NCI-H128 (cell line): ENCODE measurements at regions not wholly inside any gene's neighbourhood (a gene's known extent, or its start where the extent isn't known, plus 50 kb on each side); places are given as distances from the start of the nearest gene placed in this dataset.
A peak's percentile ranks its signal among the peaks of the same experiment; 100 is the strongest.
"Not testable (repeated sequence)": the region's sequence is repeated elsewhere in the genome, so short reads cannot be mapped to it uniquely, and the experiment has no call there.

ENCODE experiments used
- DNase-seq: peaks from one replicate; lab custom pipeline; 2025; ENCODE audit not compliant: unreplicated experiment; lab: John Stamatoyannopoulos, UW

DNA sequence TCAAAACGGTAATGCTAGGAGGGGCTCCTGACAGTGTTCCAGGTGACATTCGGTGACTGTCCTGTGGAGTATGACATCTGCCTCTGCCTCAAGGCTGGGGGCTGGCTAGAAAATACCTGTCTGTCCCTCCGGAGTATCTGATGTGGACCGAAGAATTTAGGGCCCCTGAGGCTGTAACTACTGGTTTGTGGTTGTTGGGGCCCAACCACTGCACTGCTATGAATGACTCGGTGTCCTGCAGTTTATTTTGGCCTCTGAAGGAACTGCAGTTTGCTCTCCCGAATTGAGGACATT lies 198.9 kb upstream of the CAND1 start:
- DNase-seq = no peak

DNA sequence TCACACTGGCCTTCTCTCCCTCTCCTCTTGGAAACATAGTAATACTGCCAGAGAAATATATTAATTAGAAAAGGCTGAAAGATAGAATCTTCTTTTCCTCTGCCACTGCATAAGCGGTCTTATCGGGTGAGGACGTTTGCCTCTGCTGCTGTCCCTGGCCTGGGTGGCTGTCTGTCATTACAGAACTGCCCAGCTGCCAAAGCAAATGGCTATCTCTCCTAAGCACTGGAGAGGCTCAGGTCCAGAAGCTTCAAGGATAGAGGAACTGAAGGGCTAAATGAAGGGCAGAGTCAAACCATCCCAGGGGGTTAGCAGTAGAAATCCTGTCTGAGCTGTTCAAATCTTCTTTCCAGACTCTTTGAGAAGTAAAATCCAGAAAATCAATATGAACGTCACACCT lies 198.6 kb upstream of the CAND1 start:
- no peak for DNase-seq

DNA sequence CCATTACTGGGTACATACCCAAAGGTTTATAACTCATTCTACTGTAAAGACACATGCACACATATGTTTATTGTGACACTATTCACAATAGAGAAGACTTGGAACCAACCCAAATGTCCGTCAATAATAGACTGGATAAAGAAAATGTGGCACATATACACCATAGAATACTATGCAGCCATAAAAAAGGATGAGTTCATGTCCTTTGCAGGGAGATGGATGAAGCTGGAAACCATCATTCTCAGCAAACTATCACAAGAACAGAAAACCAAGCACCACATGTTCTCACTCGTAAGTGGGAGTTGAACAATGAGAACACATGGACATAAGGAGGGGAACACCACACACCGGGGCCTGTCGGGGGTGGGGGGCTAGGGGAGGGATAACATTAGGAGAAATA lies 196.9 kb upstream of the CAND1 start:
- DNase-seq = not testable (repeated sequence)

DNA sequence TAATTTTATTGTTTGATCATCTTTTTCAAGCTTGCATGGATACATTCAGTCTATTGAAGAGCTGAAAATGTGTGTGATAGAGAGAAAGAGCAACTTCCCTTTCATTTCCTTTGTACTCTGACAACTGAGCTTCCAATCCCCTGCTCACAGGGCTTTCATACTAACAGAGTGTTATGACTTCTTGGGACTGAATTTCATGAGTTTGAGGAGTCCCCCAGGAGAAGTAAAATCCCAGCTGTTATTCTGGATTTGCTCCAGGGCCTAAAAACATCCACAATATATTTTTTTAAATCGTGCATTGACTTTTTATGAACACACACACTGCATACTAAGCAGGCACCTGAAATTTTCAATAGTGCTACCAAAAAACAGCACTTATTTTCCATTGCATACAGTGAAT lies 195.8 kb upstream of the CAND1 start:
- no peak for DNase-seq

DNA sequence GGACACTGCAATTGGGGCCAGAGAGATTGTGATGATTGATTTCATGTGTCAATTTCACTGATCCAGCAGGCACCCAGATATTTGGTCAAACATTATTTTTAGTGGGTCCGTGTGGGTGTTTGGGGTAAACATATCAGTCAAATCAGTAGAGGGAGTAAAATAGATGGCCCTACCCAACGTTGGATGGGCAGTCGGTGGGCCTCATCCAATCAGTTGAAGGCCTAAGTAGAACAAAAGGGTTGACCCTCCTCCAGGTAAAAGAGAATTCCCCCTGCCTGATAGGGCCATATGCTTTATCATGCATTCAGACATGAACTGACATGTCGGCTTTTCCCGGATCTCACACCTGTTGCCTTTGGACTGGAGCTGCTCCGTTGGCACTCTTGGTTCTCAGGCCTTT lies 195.1 kb upstream of the CAND1 start:
- no peak for DNase-seq

DNA sequence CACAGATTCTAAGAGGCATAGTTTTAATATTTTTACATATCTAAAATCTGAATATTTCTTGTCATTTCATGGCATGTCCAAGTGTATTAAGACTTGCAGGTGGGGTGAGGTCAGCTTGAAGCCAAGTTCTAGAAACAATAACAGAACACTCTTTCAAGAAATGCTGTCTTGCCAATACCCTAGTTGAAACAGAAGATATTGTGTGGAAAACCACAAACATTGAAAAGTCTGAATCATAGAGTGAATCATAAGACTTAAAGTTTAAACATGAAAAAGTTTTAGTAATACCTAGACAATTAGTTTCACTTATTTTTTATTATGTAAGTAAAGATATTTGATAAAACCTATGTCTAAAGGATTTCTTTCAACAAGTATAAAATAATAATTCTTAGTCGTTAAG lies 191.5 kb upstream of the CAND1 start:
- DNase-seq = no peak

DNA sequence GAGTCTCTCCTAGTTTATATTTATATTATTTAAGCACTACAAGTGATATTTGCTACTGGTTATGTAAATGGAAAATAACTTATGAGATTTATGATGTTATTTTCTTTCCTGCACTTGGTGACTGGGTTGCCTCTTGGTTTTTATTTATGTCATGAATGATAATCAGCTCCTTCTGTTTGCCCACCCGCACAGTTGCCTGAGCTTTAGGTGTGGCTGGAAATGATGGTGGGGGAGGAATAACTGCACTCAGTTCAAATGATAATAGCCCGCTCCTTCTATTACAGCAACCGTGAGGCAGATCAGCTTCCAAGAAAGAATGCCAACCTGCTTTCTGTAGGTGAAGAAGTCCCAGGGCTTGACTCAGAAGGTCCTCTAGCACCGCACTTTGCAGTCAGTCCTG lies 190.2 kb upstream of the CAND1 start:
- DNase-seq = no peak

DNA sequence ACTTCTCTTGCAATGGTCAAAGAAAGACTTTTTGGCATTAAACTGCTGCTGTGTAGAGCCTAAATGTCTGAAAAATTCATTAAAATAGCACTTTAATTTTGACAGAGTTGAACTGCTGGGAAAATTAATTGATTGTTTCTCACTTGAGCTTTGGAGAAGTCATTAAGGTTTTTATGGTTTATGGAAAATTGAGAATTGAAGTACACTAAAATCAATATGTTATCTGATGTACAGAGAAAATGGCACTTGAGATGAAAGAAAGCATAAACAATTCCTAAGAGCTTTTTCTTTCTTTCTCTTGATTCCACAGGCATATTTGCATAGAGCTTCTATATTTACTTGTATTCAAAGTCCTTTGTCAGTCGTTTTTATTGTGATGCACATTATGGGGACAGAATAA lies 188.5 kb upstream of the CAND1 start:
- DNase-seq = peak; percentile 74

DNA sequence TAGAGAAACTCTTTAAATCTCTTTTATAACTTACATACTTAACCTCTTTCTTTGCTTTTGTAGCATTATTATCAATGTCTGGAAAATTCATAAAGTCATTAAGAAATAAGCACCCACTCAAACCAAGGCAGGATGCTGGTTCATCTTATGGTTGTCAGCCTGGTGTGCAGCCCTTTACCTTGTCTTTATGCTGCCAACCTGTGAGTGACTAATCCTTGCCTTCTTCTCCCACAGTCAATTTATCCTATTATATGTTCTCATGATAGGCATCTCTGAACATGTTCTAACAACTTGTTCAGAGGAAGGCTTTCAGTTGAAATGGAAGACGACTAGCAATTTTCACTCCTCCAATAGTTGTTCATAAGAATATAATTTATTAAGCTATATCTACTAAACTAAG lies 186.9 kb upstream of the CAND1 start:
- no peak for DNase-seq

DNA sequence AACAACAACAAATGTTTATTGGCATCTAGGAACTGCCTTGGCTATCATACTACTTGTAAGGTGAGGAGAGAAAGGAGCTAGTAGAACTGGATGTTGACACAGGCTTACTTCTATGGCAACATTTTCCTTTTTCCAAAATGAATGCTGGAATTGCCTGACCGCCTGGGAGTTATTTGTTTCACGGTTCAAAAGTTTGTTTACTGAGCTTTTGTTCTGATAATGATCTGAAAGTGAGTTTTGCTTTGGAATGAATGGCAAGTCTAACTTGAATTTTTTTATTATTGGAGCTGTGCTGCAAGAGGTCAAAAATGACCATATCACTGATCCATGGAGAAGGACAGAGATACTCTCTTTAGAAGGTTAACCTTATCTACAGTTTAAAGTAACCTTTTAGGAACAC lies 183.5 kb upstream of the CAND1 start:
- DNase-seq = no peak

DNA sequence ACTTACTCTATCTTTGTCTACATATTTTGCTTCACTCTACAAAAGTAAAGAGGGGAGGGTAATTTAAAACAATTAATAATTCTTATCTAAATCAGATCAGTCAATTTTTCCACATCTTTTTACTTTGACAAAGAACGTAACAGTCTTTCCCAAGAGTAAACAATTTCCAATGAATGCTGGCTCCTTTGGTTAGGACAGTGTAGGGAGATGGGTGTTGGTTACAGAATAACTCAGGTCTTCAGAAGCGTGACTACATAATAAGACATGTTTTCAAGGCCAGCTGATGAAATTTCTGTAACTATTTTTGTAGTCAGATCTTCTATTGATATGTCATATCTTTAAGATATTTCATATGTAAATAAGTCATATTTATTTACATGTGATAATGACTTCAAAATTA lies 183.0 kb upstream of the CAND1 start:
- DNase-seq = no peak

DNA sequence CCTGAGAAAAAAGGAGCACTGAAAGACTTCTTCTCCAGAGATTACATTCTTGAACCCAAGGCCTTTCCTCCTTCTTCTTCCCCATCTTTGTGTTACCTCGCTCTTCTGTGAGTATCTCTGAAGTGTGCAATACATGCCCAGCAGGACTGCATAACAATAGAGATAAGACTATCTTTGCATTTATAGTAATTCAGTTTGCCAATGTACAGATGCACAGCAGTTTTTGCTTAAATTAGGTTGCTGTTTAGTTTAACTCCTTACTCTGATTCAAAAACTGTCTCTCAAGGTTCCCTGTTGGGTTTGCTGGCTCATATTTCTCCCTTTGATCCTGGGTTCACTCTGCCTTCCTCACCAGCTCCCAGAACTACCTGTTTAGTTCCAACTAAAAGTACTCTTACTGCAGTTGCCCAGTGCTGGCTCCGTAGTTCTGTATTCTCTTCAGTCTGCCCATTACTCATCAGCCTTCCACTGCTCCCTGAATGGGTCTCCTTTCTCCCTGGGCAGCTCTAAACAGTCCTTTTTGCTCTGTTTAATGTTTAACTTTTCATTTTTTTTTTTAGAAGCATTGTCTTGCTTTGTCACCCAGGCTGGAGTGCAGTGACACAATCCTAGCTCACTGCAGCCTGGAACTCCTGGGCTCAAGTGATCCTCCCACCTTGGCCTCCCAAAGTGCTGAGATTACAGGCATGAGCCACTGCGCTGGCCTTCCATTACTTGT lies 180.6 kb upstream of the CAND1 start:
- DNase-seq = no peak

DNA sequence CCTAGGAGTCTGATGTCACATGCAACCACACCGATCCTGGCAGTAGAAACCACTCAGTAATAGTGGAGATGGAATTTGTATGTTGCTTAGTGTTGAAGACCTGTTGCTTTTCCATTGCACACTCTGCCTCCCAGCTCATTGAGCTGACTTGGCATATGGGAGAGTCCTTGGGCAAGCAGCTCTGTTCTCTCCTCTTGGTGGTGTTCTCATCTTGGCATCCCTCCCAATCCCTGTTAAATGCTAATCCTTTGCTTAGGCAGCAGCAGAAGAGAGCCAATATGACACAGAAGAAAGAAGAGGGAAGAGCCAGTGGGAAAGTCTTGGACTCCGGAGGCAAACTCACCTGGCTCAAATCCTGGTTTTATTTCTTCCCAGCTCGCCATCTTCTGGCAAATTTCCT lies 178.0 kb upstream of the CAND1 start:
- no peak for DNase-seq

DNA sequence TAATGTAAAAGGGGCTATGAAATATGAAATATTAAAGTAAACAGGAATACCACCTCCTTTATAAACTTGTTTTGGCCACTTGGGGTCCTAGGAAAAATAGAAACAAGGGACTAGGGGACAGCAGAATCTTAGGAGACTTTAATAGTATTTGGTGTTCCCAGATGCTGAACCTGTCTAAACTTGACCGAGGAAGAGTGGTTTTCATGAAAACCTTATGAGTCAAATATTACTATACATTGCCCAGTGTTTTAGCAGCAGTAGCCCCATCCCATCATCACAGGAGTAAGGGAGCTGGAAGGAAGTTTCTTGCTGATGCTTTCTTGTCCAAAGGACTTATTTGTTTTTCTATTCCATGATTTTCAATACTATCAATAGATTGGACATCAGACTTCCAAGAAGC lies 177.5 kb upstream of the CAND1 start:
- DNase-seq = no peak

DNA sequence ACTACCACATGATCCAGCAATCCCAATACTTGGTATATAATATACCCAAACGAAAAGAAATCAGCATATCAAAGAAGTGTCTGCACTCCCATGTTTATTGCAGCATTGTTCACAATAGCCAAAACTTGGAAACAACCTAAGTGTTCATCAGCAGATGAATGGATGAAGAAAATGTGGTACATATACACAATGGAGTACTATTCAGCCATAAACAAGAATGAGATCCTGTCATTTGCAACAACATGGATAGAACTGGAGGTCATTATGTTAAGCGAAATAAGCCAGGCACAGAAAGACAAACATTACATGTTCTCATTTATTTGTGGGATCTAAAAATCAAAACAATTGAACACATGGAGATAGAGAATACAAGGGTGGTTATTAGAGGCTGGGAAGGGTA lies 176.2 kb upstream of the CAND1 start:
- not testable (repeated sequence) for DNase-seq

DNA sequence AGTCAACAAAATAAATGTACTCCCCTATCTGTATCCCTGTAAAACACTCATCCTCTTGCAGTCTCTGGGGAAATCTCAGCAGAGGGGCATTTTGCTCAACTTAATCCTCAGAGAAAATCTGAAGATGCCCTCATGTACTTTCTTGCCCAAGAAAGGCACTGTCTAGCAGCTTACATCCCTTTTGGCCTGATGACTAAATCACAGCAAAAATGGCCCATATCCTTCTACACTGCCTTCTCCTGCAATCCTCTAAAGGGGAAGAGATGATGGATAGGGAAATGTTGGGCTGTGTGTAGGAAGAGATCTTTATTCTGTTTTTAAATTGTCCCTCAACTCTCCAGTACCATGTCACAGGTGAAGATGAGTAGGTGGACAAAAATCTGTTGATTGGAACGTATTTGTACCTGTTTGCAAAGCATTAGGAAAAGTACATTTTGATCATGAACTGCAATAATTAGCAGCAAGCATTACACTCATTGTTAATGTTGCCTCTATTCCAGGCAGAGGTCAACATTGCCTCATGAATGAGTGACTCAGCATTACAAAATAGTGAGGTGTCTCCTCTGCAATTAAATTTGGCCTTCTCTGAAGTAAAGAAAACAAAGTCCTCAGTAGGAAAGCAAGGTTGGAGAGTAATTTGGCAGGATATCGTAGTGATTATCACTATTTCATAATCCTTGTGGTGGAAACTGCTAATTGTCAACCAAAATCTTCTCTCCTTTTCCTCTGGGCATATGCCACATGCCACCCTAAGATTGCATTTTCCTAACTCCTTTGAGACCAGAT lies 172.4 kb upstream of the CAND1 start:
- DNase-seq = no peak

DNA sequence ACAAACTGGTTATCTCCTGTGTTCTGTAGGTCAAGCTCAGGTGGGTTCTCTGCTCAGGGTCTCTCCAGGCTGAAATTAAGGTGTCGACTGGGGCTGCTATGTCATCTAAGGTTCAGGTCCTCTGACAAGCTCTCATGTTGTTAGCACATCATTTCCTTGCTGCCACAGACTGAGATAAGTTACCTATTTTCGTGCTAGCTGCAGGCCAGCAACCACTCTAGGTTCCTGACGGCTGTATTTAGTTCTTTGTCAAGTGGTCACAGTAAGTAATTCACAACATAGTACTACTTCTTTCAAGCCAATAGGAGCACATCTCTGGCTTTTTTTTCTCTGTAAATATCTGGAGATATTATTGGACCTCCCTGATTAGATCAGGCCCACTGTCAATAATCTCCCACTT lies 169.3 kb upstream of the CAND1 start:
- no peak for DNase-seq

DNA sequence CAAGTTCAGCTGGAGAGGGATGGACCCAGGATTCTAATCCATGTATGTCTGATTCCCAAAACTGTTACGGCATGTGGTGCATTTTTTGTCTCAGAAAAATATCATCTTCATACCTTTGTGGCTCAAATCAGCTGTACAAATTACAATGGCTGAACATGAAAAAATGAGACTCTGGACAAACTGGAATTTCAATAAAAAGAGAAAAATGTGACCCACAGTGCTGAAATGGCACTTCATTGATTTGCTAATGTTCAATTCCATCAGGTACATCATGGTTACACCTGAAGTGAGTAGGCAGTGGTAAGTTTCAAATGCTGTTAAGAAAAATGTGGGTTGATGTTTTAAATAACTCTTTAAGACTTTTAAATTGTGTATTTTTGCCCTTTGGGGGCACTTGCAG lies 165.6 kb upstream of the CAND1 start:
- no peak for DNase-seq

DNA sequence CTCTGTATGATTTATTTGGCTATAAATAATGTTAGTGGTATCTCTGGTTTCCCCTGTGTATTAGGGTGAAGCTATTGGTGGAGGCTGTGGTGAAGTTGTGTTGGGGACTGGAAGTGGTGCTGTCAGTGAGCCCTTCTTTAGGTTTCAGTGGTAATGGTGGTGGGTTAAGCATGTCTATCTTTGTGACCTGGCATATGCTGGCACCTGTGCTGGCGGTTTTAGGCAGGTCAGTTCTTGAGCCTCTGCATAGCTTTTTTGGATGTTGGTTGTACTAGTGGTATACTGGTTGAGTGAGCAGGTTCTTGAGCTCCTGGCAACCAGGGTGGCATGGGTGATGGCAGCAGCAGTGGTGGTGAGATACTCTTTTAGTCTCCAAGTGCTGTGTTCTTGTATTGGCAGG lies 161.9 kb upstream of the CAND1 start:
- no peak for DNase-seq

DNA sequence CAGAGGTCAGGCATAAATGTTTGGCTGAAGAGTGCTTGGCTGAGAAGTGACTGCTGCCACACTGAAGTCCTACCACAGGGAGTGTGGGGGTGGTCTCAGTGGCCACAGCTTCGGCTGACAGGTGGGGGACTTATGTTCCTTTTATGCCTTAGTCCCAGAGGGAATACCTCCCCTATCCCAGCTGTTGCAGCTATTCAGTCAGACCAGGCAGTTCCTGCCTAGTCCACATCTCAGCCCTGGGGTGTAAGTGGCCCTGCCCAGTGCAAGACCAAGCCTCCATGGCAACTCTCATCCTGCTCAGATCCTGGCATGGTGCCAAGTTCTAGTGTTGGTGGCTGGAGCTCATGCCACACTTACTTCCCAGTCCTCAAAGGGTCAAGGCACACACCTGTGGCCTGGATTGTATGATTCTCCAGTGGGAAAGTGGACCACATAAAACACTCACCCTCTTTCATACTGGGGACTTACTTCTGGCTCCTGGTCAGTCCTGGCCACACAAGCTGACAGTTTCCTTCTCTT lies 161.3 kb upstream of the CAND1 start:
- DNase-seq = no peak

DNA sequence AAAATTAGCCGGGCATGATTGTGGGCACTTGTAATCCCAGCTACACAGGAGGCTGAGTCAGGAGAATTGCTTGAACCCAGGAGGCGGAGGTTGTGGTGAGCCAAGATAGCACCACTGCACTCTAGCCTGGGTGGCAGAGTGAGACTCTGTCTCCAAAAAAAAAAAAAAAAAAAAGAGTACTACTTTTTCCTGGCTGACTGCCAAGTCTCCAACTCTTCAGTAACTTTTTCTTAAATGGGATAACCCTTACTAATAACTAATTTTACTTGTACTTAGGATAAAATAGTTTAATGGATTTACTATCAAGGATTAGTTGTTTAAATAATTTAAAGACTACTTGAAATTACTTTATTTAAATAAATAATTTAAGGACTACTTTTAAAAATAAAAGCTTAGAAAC lies 158.8 kb upstream of the CAND1 start:
- not testable (repeated sequence) for DNase-seq

DNA sequence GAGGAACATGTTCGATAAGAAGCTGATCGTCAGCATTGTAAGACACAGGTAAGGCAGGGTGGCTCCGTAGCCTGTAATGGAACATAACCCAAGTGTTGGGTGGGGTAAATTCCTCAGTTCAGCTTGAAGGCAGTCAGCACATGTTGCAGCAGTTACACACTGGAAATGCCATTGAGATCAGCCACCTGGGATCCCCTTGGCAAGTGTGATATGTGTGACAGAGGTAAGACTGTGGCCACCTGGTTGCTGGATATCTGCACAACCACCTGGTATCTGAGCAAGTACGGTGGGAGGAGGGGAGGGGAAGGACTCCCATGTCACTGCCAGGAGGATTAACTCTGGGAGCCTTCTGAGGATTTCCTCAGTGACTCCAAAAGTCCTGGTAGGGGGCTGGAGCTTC lies 158.0 kb upstream of the CAND1 start:
- DNase-seq = no peak

DNA sequence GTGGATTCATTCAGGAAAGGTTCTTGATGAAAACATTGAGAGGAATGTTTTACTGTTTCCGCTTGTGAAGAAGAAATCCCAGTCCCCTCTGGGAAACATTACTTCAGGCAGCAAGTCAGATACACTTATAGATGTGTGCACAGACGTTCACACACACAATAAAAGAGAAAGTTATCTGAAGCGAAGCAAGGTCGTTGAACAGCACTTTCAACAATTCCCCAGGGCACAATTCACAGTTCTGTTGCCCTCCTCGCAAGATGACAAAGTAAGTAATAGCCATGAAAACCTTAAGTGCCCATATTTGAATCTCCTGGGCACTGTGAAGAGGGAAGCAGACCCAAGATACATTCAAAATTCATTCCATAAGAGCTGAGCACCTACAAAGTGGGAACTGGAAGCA lies 156.6 kb upstream of the CAND1 start:
- DNase-seq = no peak
